A549 (cell line): ENCODE measurements at regions not wholly inside any gene's neighbourhood (a gene's known extent, or its start where the extent isn't known, plus 50 kb on each side); places are given as distances from the start of the nearest gene placed in this dataset.

Source experiments
- ATAC-seq, 2 experiments: fragments of 200-7000 bp in 1 of 2; fragments of >200 bp in 1 of 2; cut with Nextera tagmentation in 1 of 2; cut with Tn5 transposase in 1 of 2; 3 replicates each; pipeline versions ENCODE4 v1.8.0 to v1.9.1; 2018 to 2020; ENCODE audit warnings: mild to moderate bottlenecking in 1 of 2, moderate library complexity in 1 of 2
- CTCF ChIA-PET: fragments of 300-600 bp; sonication (Branson Sonifier 250); formaldehyde crosslinking; extraction: SDS; loops from one replicate; lab custom pipeline; 2021; ENCODE audit warnings: antibody characterized with exemption, inconsistent platforms; lab: Yijun Ruan, JAX
- POLR2A ChIA-PET: fragments of 350-600 bp; formaldehyde crosslinking; extraction: SDS; loops from one replicate; lab custom pipeline; 2021; ENCODE audit warnings: antibody characterized with exemption, inconsistent platforms; lab: Yijun Ruan, JAX
- DNase-seq, 2 experiments: peaks; one replicate each; pipeline versions ENCODE4 v3.0.0 to v3.0.0-alpha.2; 2011 to 2016; ENCODE audit warnings: low read depth in 1 of 2, low spot score in 1 of 2
- FAIRE-seq: peaks from 2 replicates; lab custom pipeline; 2011; peaks lifted over from hg19 to GRCh38; lab: Jason Lieb, UNC
- H3K27ac ChIP-seq, 2 experiments: fragments of >200 bp; sonication (Bioruptor Twin); formaldehyde crosslinking; 3 replicates each; pipeline ENCODE4 v1.5.1; 2016 to 2017
- H3K4me1 ChIP-seq: fragments of >200 bp; sonication (Bioruptor Twin); formaldehyde crosslinking; 3 replicates; pipeline ENCODE4 v1.6.1; 2016
- H3K4me2 ChIP-seq: fragments of >200 bp; sonication (Bioruptor Twin); formaldehyde crosslinking; 3 replicates; pipeline ENCODE4 v1.6.1; 2016
- H3K4me3 ChIP-seq: fragments of >200 bp; sonication (Bioruptor Twin); formaldehyde crosslinking; 3 replicates; pipeline ENCODE4 v1.5.1; 2016
- H3K9me3 ChIP-seq: fragments of >200 bp; sonication (Bioruptor Twin); formaldehyde crosslinking; 3 replicates; pipeline ENCODE4 v1.6.1; 2016
- CBX8 ChIP-seq: fragments of 200-600 bp; sonication (generic); IDR thresholded peaks from 2 replicates; pipeline ENCODE4 v1.6.1; 2016
- CHD2 ChIP-seq: fragments of 150-350 bp; IDR thresholded peaks from 2 replicates; pipeline ENCODE4 v1.6.1; 2014; ENCODE audit warnings: low read length; ENCODE audit not compliant: partially characterized antibody
- CHD4 ChIP-seq: fragments of 200-600 bp; sonication (generic); IDR thresholded peaks from 2 replicates; pipeline ENCODE4 v1.6.1; 2016; ENCODE audit warnings: antibody characterized with exemption, mild to moderate bottlenecking, borderline replicate concordance
- EHF ChIP-seq: fragments of 250-450 bp; sonication (Bioruptor Pico); IDR thresholded peaks from 2 replicates; pipeline ENCODE4 v1.5.0; 2020; ENCODE audit warnings: mild to moderate bottlenecking
- EP300 ChIP-seq, 2 experiments: fragments of >200 bp; sonication (Bioruptor Twin); formaldehyde crosslinking; IDR thresholded peaks; 2 replicates in 1 of 2; 3 replicates in 1 of 2; pipeline ENCODE4 v1.6.1; 2016 to 2017
- FOSL2 ChIP-seq, 2 experiments: fragments of 450-650 bp in 1 of 2; fragments of >200 bp in 1 of 2; sonication (Bioruptor Twin) in 1 of 2; formaldehyde crosslinking; IDR thresholded peaks; 2 replicates each; pipeline versions ENCODE4 v1.5.0 to v1.6.1; 2016 to 2020; ENCODE audit warnings: mild to moderate bottlenecking in 1 of 2, moderate library complexity in 1 of 2
- FOXS1 ChIP-seq: fragments of 250-450 bp; sonication (Bioruptor Pico); IDR thresholded peaks from 2 replicates; pipeline ENCODE4 v1.5.0; 2020; ENCODE audit warnings: mild to moderate bottlenecking, moderate library complexity
- GATA3 ChIP-seq: IDR thresholded peaks from 2 replicates; pipeline ENCODE4 v1.6.1; 2012; ENCODE audit warnings: borderline replicate concordance
- HOXB13 ChIP-seq: fragments of 250-450 bp; sonication (Bioruptor Pico); IDR thresholded peaks from 2 replicates; pipeline ENCODE4 v1.5.0; 2020; ENCODE audit warnings: low read depth, mild to moderate bottlenecking, moderate library complexity
- KDM1A ChIP-seq: fragments of 200-600 bp; sonication (generic); IDR thresholded peaks from 2 replicates; pipeline ENCODE4 v1.6.1; 2016; ENCODE audit warnings: low read depth, mild to moderate bottlenecking
- KDM5A ChIP-seq: fragments of 200-600 bp; sonication (generic); IDR thresholded peaks from 2 replicates; pipeline ENCODE4 v1.6.1; 2016; ENCODE audit warnings: antibody characterized with exemption, mild to moderate bottlenecking
- MAFK ChIP-seq: fragments of 450-650 bp; IDR thresholded peaks from 2 replicates; pipeline ENCODE4 v1.6.1; 2014; ENCODE audit not compliant: partially characterized antibody
- MAZ ChIP-seq: fragments of 150-350 bp; IDR thresholded peaks from 2 replicates; pipeline ENCODE4 v1.6.1; 2014; ENCODE audit warnings: antibody characterized with exemption, low read depth, low read length, borderline replicate concordance
- NR3C1 ChIP-seq: fragments of >200 bp; sonication (Bioruptor Twin); formaldehyde crosslinking; IDR thresholded peaks from 3 replicates; pipeline ENCODE4 v1.6.1; 2017
- PHF8 ChIP-seq: fragments of 200-600 bp; sonication (generic); IDR thresholded peaks from 2 replicates; pipeline ENCODE4 v1.6.1; 2016; ENCODE audit warnings: low read depth, mild to moderate bottlenecking, antibody characterized with exemption, moderate library complexity, borderline replicate concordance
- POLR2A ChIP-seq: IDR thresholded peaks from 2 replicates; pipeline ENCODE4 v1.6.1; 2012; ENCODE audit warnings: mild to moderate bottlenecking, low read length
- POLR2AphosphoS2 ChIP-seq: conservative IDR thresholded peaks from 2 replicates; pipeline ENCODE4 v1.6.1; 2012; ENCODE audit warnings: low read length, improper control_type of control experiment, inconsistent platforms
- RARB ChIP-seq: fragments of 250-450 bp; sonication (Bioruptor Pico); IDR thresholded peaks from 2 replicates; pipeline ENCODE4 v1.8.0; 2021; ENCODE audit warnings: mild to moderate bottlenecking, moderate library complexity
- RFX5 ChIP-seq: fragments of 450-650 bp; IDR thresholded peaks from 2 replicates; pipeline ENCODE4 v1.7.1; 2014; ENCODE audit warnings: antibody characterized with exemption, mild to moderate bottlenecking, moderate library complexity
- SREBF2 ChIP-seq: fragments of 450-650 bp; IDR thresholded peaks from 2 replicates; pipeline ENCODE4 v1.6.1; 2014; ENCODE audit warnings: mild to moderate bottlenecking, moderate library complexity
- TFCP2L1 ChIP-seq: fragments of 250-450 bp; sonication (Bioruptor Pico); IDR thresholded peaks from 2 replicates; pipeline ENCODE4 v1.5.0; 2021; ENCODE audit warnings: mild to moderate bottlenecking
- ZC3H11A ChIP-seq: fragments of 450-650 bp; IDR thresholded peaks from 2 replicates; pipeline ENCODE4 v1.6.1; 2014; ENCODE audit warnings: antibody characterized with exemption, mild to moderate bottlenecking
- ZNF302 ChIP-seq: fragments of 250-450 bp; sonication (Bioruptor Pico); IDR thresholded peaks from 2 replicates; pipeline ENCODE4 v1.9.0; 2021; ENCODE audit warnings: inconsistent platforms, mild to moderate bottlenecking, moderate library complexity
- WGBS: methylation state at CpG from one replicate; pipeline ENCODE4 v1.1.6; 2017; ENCODE audit errors: missing lambda C conversion rate; 5-methylcytosine and 5-hydroxymethylcytosine counted together
- TF ChIP-seq, protein P1 (sequence below): fragments of >200 bp; sonication (Bioruptor Twin); formaldehyde crosslinking; IDR thresholded peaks from 3 replicates; pipeline ENCODE4 v1.5.1; 2016
- TF ChIP-seq, protein P2 (sequence below): fragments of >200 bp; sonication (Bioruptor Twin); formaldehyde crosslinking; IDR thresholded peaks from 3 replicates; pipeline ENCODE4 v1.6.1; 2016
- TF ChIP-seq, protein P3 (sequence below): fragments of 200-600 bp; sonication (generic); IDR thresholded peaks from 2 replicates; pipeline ENCODE4 v1.6.1; 2016; ENCODE audit warnings: antibody characterized with exemption, mild to moderate bottlenecking, moderate library complexity
- TF ChIP-seq, protein P4 (sequence below): fragments of 450-650 bp; IDR thresholded peaks from 2 replicates; pipeline ENCODE4 v1.6.1; 2014; ENCODE audit warnings: antibody characterized with exemption
- TF ChIP-seq, protein P5 (sequence below): fragments of 150-350 bp; IDR thresholded peaks from 2 replicates; pipeline ENCODE4 v1.6.1; 2014; ENCODE audit warnings: low read depth, mild to moderate bottlenecking, low read length
- TF ChIP-seq, protein P6 (sequence below): fragments of 250-450 bp; sonication (Bioruptor Pico); IDR thresholded peaks from 2 replicates; pipeline ENCODE4 v1.5.0; 2021; ENCODE audit warnings: mild to moderate bottlenecking, moderate library complexity, borderline replicate concordance

DNA sequence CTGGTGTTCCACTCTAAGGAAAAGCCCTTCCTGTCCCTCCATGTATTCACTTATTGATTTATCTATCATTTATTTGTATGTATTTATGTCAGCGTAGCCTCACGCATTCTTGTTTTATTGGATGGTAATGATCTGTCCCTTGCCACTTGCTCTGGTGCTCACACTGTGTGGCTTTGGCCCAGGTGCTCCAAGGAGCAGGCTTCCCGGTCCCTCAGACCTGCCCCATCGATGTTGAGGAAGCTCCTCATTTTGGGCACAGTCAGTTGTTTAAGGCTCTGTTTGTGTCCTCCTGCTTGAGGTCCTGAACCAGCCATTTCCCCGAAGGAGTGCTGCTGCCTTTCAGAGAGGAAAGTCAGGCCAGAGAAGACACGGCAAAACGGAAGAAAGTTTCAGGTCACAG is 1485.4 kb downstream of the TBC1D22A start:
- no peak for DNase-seq
- TF ChIP-seq MAZ (no peak), FOSL2 (IDR thresholded peaks at IDR 0.05) (no peak), FOSL2 (CRISPR knock-in tag; IDR thresholded peaks at IDR 0.05) (no peak), HOXB13 (CRISPR knock-in tag) (no peak), KDM5A (no peak), POLR2AphosphoS2 (no peak), MAFK (no peak), NR3C1 (no peak), CHD4 (no peak), RARB (CRISPR knock-in tag) (no peak), GATA3 (no peak), RFX5 (no peak), EHF (no peak)
- TF ChIP-seq, protein P1, sequence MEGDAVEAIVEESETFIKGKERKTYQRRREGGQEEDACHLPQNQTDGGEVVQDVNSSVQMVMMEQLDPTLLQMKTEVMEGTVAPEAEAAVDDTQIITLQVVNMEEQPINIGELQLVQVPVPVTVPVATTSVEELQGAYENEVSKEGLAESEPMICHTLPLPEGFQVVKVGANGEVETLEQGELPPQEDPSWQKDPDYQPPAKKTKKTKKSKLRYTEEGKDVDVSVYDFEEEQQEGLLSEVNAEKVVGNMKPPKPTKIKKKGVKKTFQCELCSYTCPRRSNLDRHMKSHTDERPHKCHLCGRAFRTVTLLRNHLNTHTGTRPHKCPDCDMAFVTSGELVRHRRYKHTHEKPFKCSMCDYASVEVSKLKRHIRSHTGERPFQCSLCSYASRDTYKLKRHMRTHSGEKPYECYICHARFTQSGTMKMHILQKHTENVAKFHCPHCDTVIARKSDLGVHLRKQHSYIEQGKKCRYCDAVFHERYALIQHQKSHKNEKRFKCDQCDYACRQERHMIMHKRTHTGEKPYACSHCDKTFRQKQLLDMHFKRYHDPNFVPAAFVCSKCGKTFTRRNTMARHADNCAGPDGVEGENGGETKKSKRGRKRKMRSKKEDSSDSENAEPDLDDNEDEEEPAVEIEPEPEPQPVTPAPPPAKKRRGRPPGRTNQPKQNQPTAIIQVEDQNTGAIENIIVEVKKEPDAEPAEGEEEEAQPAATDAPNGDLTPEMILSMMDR: no peak
- TF ChIP-seq, protein P2, sequence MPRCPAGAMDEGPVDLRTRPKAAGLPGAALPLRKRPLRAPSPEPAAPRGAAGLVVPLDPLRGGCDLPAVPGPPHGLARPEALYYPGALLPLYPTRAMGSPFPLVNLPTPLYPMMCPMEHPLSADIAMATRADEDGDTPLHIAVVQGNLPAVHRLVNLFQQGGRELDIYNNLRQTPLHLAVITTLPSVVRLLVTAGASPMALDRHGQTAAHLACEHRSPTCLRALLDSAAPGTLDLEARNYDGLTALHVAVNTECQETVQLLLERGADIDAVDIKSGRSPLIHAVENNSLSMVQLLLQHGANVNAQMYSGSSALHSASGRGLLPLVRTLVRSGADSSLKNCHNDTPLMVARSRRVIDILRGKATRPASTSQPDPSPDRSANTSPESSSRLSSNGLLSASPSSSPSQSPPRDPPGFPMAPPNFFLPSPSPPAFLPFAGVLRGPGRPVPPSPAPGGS: no peak
- no peak overlapping the region for H3K4me2 ChIP-seq
- H3K9me3 ChIP-seq: no peaks in the 10 kb centered on the region; the same call in 2 of the 3 replicates
- FAIRE-seq: no peak
- ChIA-PET POLR2A (no interaction called here), CTCF (no interaction called here)
- H3K27ac ChIP-seq: no peak overlapping the region
- H3K4me1 ChIP-seq: no peaks in the 10 kb centered on the region
- no peak overlapping the region for H3K4me3 ChIP-seq
- ATAC-seq: no peak
- WGBS: 75% methylated on average over 7 of the region's 7 CpGs

DNA sequence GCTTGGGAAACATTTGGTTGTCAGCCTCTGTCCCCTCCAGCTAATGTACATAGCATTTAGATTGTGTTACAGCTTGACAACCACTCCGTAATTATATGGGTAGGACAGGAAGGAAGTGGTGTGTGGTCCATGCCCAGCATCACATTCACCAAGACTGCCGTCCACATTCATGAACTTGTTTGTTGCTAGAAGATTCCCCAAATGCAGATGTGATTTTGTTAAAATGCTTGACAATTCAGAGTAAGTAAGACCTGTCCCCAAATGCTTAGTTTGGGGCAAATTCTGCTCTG is 1482.7 kb downstream of the TBC1D22A start:
- H3K4me2 ChIP-seq: no peak overlapping the region
- no peak for FAIRE-seq
- H3K27ac ChIP-seq: no peak overlapping the region
- no peak for ATAC-seq
- WGBS: 68% methylated on average over 2 of the region's 2 CpGs
- no peaks in the 10 kb centered on the region for H3K4me1 ChIP-seq
- H3K9me3 ChIP-seq: no peaks in the 10 kb centered on the region; the same call in 2 of the 3 replicates
- POLR2A ChIA-PET: no interaction called here
- DNase-seq: no peak
- no peak overlapping the region for H3K4me3 ChIP-seq
- CTCF ChIA-PET: no interaction called here
- TF ChIP-seq POLR2A (no peak), CBX8 (no peak), KDM1A (no peak), EP300 (IDR thresholded peaks at IDR 0.05) (no peak), FOSL2 (IDR thresholded peaks at IDR 0.05) (no peak), FOSL2 (CRISPR knock-in tag; IDR thresholded peaks at IDR 0.05) (no peak), RFX5 (no peak), KDM5A (no peak), ZNF302 (CRISPR knock-in tag) (no peak), CHD2 (no peak), FOXS1 (CRISPR knock-in tag) (no peak), SREBF2 (no peak), PHF8 (no peak), TFCP2L1 (CRISPR knock-in tag) (no peak), ZC3H11A (no peak), CHD4 (no peak)
- TF ChIP-seq, protein P3, sequence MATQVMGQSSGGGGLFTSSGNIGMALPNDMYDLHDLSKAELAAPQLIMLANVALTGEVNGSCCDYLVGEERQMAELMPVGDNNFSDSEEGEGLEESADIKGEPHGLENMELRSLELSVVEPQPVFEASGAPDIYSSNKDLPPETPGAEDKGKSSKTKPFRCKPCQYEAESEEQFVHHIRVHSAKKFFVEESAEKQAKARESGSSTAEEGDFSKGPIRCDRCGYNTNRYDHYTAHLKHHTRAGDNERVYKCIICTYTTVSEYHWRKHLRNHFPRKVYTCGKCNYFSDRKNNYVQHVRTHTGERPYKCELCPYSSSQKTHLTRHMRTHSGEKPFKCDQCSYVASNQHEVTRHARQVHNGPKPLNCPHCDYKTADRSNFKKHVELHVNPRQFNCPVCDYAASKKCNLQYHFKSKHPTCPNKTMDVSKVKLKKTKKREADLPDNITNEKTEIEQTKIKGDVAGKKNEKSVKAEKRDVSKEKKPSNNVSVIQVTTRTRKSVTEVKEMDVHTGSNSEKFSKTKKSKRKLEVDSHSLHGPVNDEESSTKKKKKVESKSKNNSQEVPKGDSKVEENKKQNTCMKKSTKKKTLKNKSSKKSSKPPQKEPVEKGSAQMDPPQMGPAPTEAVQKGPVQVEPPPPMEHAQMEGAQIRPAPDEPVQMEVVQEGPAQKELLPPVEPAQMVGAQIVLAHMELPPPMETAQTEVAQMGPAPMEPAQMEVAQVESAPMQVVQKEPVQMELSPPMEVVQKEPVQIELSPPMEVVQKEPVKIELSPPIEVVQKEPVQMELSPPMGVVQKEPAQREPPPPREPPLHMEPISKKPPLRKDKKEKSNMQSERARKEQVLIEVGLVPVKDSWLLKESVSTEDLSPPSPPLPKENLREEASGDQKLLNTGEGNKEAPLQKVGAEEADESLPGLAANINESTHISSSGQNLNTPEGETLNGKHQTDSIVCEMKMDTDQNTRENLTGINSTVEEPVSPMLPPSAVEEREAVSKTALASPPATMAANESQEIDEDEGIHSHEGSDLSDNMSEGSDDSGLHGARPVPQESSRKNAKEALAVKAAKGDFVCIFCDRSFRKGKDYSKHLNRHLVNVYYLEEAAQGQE: no peak
- TF ChIP-seq, protein P4, sequence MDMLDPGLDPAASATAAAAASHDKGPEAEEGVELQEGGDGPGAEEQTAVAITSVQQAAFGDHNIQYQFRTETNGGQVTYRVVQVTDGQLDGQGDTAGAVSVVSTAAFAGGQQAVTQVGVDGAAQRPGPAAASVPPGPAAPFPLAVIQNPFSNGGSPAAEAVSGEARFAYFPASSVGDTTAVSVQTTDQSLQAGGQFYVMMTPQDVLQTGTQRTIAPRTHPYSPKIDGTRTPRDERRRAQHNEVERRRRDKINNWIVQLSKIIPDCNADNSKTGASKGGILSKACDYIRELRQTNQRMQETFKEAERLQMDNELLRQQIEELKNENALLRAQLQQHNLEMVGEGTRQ: no peak
- TF ChIP-seq, protein P5, sequence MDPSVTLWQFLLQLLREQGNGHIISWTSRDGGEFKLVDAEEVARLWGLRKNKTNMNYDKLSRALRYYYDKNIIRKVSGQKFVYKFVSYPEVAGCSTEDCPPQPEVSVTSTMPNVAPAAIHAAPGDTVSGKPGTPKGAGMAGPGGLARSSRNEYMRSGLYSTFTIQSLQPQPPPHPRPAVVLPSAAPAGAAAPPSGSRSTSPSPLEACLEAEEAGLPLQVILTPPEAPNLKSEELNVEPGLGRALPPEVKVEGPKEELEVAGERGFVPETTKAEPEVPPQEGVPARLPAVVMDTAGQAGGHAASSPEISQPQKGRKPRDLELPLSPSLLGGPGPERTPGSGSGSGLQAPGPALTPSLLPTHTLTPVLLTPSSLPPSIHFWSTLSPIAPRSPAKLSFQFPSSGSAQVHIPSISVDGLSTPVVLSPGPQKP: no peak
- TF ChIP-seq, protein P6, sequence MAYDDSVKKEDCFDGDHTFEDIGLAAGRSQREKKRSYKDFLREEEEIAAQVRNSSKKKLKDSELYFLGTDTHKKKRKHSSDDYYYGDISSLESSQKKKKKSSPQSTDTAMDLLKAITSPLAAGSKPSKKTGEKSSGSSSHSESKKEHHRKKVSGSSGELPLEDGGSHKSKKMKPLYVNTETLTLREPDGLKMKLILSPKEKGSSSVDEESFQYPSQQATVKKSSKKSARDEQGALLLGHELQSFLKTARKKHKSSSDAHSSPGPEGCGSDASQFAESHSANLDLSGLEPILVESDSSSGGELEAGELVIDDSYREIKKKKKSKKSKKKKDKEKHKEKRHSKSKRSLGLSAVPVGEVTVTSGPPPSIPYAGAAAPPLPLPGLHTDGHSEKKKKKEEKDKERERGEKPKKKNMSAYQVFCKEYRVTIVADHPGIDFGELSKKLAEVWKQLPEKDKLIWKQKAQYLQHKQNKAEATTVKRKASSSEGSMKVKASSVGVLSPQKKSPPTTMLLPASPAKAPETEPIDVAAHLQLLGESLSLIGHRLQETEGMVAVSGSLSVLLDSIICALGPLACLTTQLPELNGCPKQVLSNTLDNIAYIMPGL (CRISPR knock-in tag): no peak
